TTC549 (cell line): ENCODE measurements at regions not wholly inside any gene's neighbourhood (a gene's known extent, or its start where the extent isn't known, plus 50 kb on each side); places are given as distances from the start of the nearest gene placed in this dataset.

Source experiments
- FAIRE-seq: peaks from 2 replicates; lab custom pipeline; 2012; peaks lifted over from hg19 to GRCh38; lab: Jason Lieb, UNC

GRCh38 chr5:57783693-57784092, 301.1 kb upstream of the ACTBL2 start:
- no peak for FAIRE-seq

GRCh38 chr5:57780961-57781325, 298.3 kb upstream of the ACTBL2 start:
- FAIRE-seq = no peak

- no peak for FAIRE-seq
Observed at GRCh38 chr5:57780306-57780960, 297.8 kb upstream of the ACTBL2 start.

- FAIRE-seq = peak; percentile 54
Observed at GRCh38 chr5:57779383-57780223, 297.0 kb upstream of the ACTBL2 start.

GRCh38 chr5:57778501-57779091, 296.0 kb upstream of the ACTBL2 start:
- no peak for FAIRE-seq

GRCh38 chr5:57777174-57777581, 294.6 kb upstream of the ACTBL2 start:
- no peak for FAIRE-seq

- no peak for FAIRE-seq
Observed at GRCh38 chr5:57776035-57776434, 293.4 kb upstream of the ACTBL2 start.

GRCh38 chr5:57774439-57774838, 291.8 kb upstream of the ACTBL2 start:
- FAIRE-seq = no peak

GRCh38 chr5:57772512-57772911, 289.9 kb upstream of the ACTBL2 start:
- FAIRE-seq = no peak

GRCh38 chr5:57770039-57770438, 287.4 kb upstream of the ACTBL2 start:
- no peak for FAIRE-seq

GRCh38 chr5:57768745-57769144, 286.1 kb upstream of the ACTBL2 start:
- FAIRE-seq = no peak

- FAIRE-seq = no peak
Observed at GRCh38 chr5:57764479-57765089, 282.0 kb upstream of the ACTBL2 start.

- no peak for FAIRE-seq
Observed at GRCh38 chr5:57761513-57761912, 278.9 kb upstream of the ACTBL2 start.

GRCh38 chr5:57754616-57755015, 272.0 kb upstream of the ACTBL2 start:
- no peak for FAIRE-seq

GRCh38 chr5:57753446-57753845, 270.8 kb upstream of the ACTBL2 start:
- no peak for FAIRE-seq

- no peak for FAIRE-seq
Observed at GRCh38 chr5:57751710-57752109, 269.1 kb upstream of the ACTBL2 start.

GRCh38 chr5:57750891-57751290, 268.3 kb upstream of the ACTBL2 start:
- no peak for FAIRE-seq

GRCh38 chr5:57750282-57750681, 267.7 kb upstream of the ACTBL2 start:
- no peak for FAIRE-seq

- FAIRE-seq = no peak
Observed at GRCh38 chr5:57749396-57749795, 266.8 kb upstream of the ACTBL2 start.

- FAIRE-seq = no peak
Observed at GRCh38 chr5:57745700-57746651, 263.4 kb upstream of the ACTBL2 start.

GRCh38 chr5:57745029-57745428, 262.4 kb upstream of the ACTBL2 start:
- FAIRE-seq = no peak

GRCh38 chr5:57741336-57741735, 258.7 kb upstream of the ACTBL2 start:
- no peak for FAIRE-seq
